Mesodermal cell (in vitro differentiated cells): ENCODE measurements at regions not wholly inside any gene's neighbourhood (a gene's known extent, or its start where the extent isn't known, plus 50 kb on each side); places are given as distances from the start of the nearest gene placed in this dataset.

ENCODE experiments used
- H3K27ac ChIP-seq: 2 replicates; pipeline ENCODE4 v1.7.0; 2013; ENCODE audit warnings: mild to moderate bottlenecking, low read depth, low read length, moderate library complexity; ENCODE audit not compliant: severe bottlenecking
- H3K36me3 ChIP-seq: 2 replicates; pipeline ENCODE4 v1.7.1; 2013; ENCODE audit warnings: mild to moderate bottlenecking, low read length, moderate library complexity; ENCODE audit not compliant: control insufficient read depth, insufficient read depth
- H3K4me1 ChIP-seq: one replicate; pipeline ENCODE4 v1.7.1; 2013; ENCODE audit warnings: mild to moderate bottlenecking, low read length; ENCODE audit not compliant: insufficient read depth, control insufficient read depth, poor library complexity, severe bottlenecking
- H3K4me3 ChIP-seq: 2 replicates; pipeline ENCODE4 v1.7.0; 2013; ENCODE audit warnings: low read length, control low read depth, mild to moderate bottlenecking; ENCODE audit not compliant: insufficient read depth, poor library complexity, severe bottlenecking; ENCODE audit errors: extremely low read depth
- H3K9me3 ChIP-seq: 2 replicates; pipeline ENCODE4 v1.7.1; 2013; ENCODE audit warnings: mild to moderate bottlenecking, low read length, moderate library complexity; ENCODE audit not compliant: control insufficient read depth
- WGBS, 2 experiments: methylation state at CpG; one replicate each; pipeline ENCODE4 v1.1.5; 2013; ENCODE audit warnings: missing lambda C conversion rate in 2 of 2; ENCODE audit not compliant: insufficient coverage in 2 of 2; 5-methylcytosine and 5-hydroxymethylcytosine counted together

- Histone ChIP-seq H3K36me3 (no peaks in the 10 kb centered on the region), H3K27ac (no peak overlapping the region), H3K9me3 (no peaks in the 10 kb centered on the region), H3K4me3 (no peak overlapping the region), H3K4me1 (no peaks in the 10 kb centered on the region)
- WGBS, 2 experiments: no CpG with 5 or more reads among the region's 3 CpGs
Observed at GRCh38 chr1:55888685-55889317, 673.6 kb upstream of the USP24 start.

DNA sequence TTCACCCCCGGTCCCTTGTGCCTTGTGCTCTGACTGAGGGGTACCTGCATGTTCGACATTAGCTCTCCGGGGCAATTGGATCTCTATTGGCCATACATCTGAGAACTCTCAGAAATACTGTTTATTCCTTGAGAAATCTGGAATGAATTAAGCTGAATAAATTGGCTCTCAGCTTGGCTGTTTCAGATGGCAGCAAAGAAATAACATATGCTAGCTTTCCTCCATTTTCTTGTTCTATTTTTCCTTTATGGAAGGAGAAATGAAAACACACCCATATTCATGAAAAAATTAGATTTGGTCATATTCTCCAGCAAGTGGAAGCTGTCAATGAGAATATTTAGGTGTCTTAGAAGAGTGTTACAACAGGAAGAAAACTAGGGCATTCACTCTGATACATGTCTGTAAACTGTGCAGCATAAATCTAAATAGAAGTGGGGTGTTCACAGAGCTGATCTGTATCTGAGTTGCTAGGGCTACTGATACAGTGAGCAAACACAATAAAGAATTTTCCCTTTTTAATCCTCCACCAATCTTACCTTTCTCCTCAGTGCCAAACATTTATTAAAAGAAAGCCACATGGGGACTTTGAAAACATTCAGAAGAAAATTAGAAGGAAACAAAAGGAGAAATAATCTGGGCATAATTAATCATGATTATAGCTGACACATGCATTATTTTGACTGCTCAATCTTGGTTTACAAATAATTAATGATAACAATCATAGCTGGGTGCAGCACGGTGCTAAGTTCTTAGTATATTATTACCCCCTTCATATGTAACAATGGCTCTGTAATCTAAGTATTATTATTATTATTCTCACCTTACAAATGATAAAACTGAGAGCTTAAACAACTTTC is 671.9 kb upstream of the USP24 start:
- Histone ChIP-seq H3K4me3 (no peak overlapping the region), H3K36me3 (no peaks in the 10 kb centered on the region), H3K27ac (no peak overlapping the region), H3K4me1 (no peaks in the 10 kb centered on the region), H3K9me3 (no peaks in the 10 kb centered on the region)
- WGBS, 2 experiments: 73 to 82% methylated on average over 3 of the region's 4 CpGs

DNA sequence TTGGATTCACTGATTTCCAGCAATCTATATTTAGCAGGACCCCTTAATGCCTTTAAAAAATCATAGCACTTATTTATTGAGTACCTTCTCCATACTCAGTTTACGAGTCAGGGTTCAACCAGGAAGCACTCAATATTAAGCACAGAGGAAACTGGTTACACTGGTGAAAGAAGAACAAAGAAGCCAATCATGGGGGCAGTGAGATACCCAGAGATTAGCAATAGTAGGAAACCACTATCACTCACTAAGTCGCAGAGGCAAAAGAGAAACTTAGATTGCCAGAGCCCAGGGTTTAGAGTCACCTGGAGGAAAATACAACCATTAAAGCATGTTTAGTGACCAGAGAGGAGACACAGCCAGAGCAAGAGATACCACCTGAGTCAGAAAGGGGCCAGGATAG is 670.5 kb upstream of the USP24 start:
- Histone ChIP-seq H3K4me1 (no peaks in the 10 kb centered on the region), H3K27ac (no peak overlapping the region), H3K9me3 (no peaks in the 10 kb centered on the region), H3K36me3 (no peaks in the 10 kb centered on the region), H3K4me3 (no peak overlapping the region)
- 100% methylated on average over 1 to 2 of the region's 2 CpGs for WGBS, 2 experiments

GRCh38 chr1:55882931-55883330 is 667.8 kb upstream of the USP24 start:
- Histone ChIP-seq H3K4me3 (no peak overlapping the region), H3K9me3 (no peaks in the 10 kb centered on the region), H3K4me1 (no peaks in the 10 kb centered on the region), H3K36me3 (no peaks in the 10 kb centered on the region), H3K27ac (no peak overlapping the region)
- WGBS, 2 experiments: no CpG with 5 or more reads among the region's 6 CpGs

DNA sequence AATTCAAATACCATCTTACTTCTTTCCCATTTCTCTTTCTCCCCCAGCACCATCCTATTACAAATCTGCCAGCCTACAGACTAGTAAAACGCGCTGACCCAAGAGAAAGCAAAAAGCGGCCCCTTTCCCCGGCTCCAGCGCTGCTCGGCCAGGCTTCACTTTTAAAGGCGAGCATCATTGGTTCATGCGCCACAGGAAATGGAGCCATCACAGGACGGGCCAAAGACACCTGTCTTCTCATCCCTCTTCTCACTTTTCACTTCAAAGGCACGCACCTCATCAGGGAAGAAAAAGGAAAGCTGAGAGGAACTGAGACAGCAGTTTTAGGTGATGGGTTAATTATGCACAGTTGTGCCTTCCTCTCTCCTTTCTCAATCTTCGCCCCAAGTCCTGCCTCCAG is 664.2 kb upstream of the USP24 start:
- Histone ChIP-seq H3K9me3 (no peaks in the 10 kb centered on the region), H3K4me1 (no peaks in the 10 kb centered on the region), H3K36me3 (no peaks in the 10 kb centered on the region), H3K27ac (no peak overlapping the region), H3K4me3 (no peak overlapping the region)
- WGBS, 2 experiments: 91 to 97% methylated on average over 4 to 8 of the region's 11 CpGs

- Histone ChIP-seq H3K4me3 (no peak overlapping the region), H3K4me1 (no peaks in the 10 kb centered on the region), H3K9me3 (no peaks in the 10 kb centered on the region), H3K36me3 (no peaks in the 10 kb centered on the region), H3K27ac (no peak overlapping the region)
- WGBS, 2 experiments: 92 to 93% methylated on average over 2 to 3 of the region's 6 CpGs
Observed at GRCh38 chr1:55877437-55878232, 662.5 kb upstream of the USP24 start.

DNA sequence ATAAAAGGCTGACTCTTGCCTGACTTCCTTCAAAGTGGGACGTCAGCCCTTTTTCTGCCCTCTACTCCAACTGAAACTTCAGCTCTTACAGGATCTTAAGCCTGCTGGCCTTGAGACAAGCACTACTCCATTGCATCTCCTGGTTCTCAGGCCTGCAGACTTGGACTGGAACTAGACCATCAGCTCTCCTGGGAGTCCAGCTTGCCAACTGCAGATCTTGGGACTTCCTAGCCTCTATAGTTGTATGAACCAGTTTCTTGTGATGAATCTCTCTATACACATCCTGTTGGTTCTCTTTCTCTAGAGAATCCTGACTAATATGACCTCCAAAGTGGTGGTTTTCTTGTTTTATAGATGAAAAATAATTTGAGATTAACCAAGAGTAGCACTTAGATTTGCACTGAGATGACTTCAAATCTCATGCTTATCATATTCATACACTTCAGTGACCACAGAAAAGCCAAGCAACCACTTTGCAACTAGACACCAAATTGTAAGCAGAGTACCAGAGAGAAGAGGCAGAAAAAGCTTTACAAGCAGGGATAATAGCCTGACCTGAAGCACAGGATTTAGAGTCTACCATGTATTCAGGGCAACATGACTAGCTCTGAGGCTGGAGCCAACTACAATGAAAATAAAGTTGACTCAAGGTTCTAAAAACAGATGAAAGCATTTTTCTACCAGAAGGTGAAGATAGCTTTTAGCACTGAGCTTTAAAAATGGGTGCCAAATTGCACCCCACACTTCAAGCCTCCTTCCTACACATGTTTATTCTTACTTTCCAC is 661.3 kb upstream of the USP24 start:
- Histone ChIP-seq H3K36me3 (no peaks in the 10 kb centered on the region), H3K27ac (no peak overlapping the region), H3K4me1 (no peaks in the 10 kb centered on the region), H3K9me3 (no peaks in the 10 kb centered on the region), H3K4me3 (no peak overlapping the region)
- WGBS, 2 experiments: 70 to 100% methylated on average over 1 of the region's 1 CpG

DNA sequence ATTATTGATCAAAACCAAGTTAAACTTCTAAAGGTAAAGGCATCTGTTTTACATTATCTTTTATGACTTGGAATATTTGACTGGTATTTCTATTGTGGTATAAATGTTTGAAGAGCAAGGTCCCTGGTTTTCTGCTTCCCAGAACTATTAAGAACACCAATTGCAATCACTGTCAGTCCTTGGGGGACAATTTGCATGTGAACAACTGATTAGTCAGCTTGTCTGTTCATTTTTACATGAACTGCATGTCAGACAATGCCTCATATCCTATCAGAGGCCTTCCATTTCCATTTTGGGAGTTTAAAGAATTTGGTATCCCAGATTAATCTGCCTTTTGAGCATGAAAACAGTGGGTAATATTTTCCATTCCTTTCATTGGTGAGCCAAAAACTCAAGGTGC is 654.9 kb upstream of the USP24 start:
- H3K4me3 ChIP-seq: no peak overlapping the region
- H3K9me3 ChIP-seq: no peaks in the 10 kb centered on the region
- H3K27ac ChIP-seq: no peak overlapping the region
- H3K4me1 ChIP-seq: no peaks in the 10 kb centered on the region
- H3K36me3 ChIP-seq: no peaks in the 10 kb centered on the region

- H3K27ac ChIP-seq: no peak overlapping the region
- 80% methylated on average over 1 of the region's 1 CpG; no CpG with 5 or more reads in 1 of the 2 experiments for WGBS, 2 experiments
Observed at GRCh38 chr1:55869065-55869464, 653.9 kb upstream of the USP24 start.

GRCh38 chr1:55868026-55868425 is 652.9 kb upstream of the USP24 start:
- no peaks in the 10 kb centered on the region for H3K9me3 ChIP-seq
- no peaks in the 10 kb centered on the region for H3K36me3 ChIP-seq
- H3K4me3 ChIP-seq: no peak overlapping the region
- H3K4me1 ChIP-seq: no peaks in the 10 kb centered on the region
- H3K27ac ChIP-seq: no peak overlapping the region
- 100% methylated on average over 1 of the region's 2 CpGs; no CpG with 5 or more reads in 1 of the 2 experiments for WGBS, 2 experiments

More at GRCh38 chr1:55869065-55869464, 653.9 kb upstream of the USP24 start:
- H3K36me3 ChIP-seq: no peaks in the 10 kb centered on the region
- no peaks in the 10 kb centered on the region for H3K4me1 ChIP-seq
- H3K9me3 ChIP-seq: no peaks in the 10 kb centered on the region
- no peak overlapping the region for H3K4me3 ChIP-seq
